ENCODE measurements at regions not wholly inside any gene's neighbourhood (a gene's known extent, or its start where the extent isn't known, plus 50 kb on each side); places are given as distances from the start of the nearest gene placed in this dataset.

DNA sequence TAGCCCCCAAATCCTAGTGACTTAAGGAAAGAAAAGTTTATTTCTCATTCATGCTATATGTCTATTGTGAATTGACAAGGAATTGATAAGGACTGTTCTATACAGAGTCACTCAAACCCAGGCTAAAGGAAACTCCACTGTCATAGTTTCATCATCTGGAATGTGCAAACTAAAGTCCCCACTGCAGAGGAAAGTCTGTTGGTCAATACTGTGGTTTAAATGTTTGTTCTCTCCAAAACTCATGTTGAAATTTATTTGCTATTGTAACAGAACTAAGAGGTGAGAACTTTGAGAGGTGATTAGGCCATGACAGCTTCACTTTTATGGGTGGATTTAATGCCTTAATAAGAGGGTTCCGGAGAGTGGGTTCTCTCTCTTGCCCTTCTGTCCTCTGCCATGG lies 149.6 kb downstream of the COX18 start:
- H3K4me3 ChIP-seq (ENCODE audit: low read depth in 1 of 3, low read length in 3 of 3): no peak overlapping the region

More for the DNA sequence above, 149.6 kb downstream of the COX18 start:
- no peaks in the 10 kb centered on the region for H3K27me3 ChIP-seq (ENCODE audit: control insufficient read depth in 4 of 4, insufficient read depth in 4 of 4, low read length in 3 of 4)
- WGBS: 41% methylated on average over 1 of the region's 1 CpG
- no peaks in the 10 kb centered on the region for H3K36me3 ChIP-seq (ENCODE audit: control insufficient read depth in 4 of 4, insufficient read depth in 3 of 4, low read depth in 1 of 4, low read length in 3 of 4)
- H3K9ac ChIP-seq (ENCODE audit: low read depth in 1 of 2, low read length in 2 of 2): no peak overlapping the region
- H3K9me3 ChIP-seq (ENCODE audit: control insufficient read depth in 4 of 4, low read length in 3 of 4): no peaks in the 10 kb centered on the region
- peaks cover 2 to 18% (median 12%) of the 10 kb centered on the region in 4 donors for H3K4me1 ChIP-seq (ENCODE audit: control insufficient read depth in 4 of 4, insufficient read depth in 4 of 4, low read length in 3 of 4)
- TF ChIP-seq, protein P1, sequence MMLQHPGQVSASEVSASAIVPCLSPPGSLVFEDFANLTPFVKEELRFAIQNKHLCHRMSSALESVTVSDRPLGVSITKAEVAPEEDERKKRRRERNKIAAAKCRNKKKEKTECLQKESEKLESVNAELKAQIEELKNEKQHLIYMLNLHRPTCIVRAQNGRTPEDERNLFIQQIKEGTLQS (IDR thresholded peaks at IDR 0.05): peak; percentile 96
- TF ChIP-seq RXRA (IDR thresholded peaks at IDR 0.05) (peak; percentile 45 to 79), FOXA1 (IDR thresholded peaks at IDR 0.05) (peak; percentile 43), EGR1 (IDR thresholded peaks at IDR 0.05; ENCODE audit: low read depth in 2 of 2) (peak in 1 of 2 donors; percentile 50), SP1 (IDR thresholded peaks at IDR 0.05) (peak; percentile 63), RAD21 (IDR thresholded peaks at IDR 0.05) (peak in 1 of 2 donors; percentile 30), JUND (IDR thresholded peaks at IDR 0.05) (peak; percentile 66 to 82), HNF4A (conservative IDR thresholded peaks at IDR 0.05) (peak; percentile 79 to 86), FOXA2 (IDR thresholded peaks at IDR 0.05) (peak; percentile 82), HNF4G (IDR thresholded peaks at IDR 0.05) (peak; percentile 62), TAF1 (conservative IDR thresholded peaks at IDR 0.05) (no peak), NR2F2 (IDR thresholded peaks at IDR 0.05) (no peak), GABPA (IDR thresholded peaks at IDR 0.05 in 1 of 2, conservative IDR thresholded peaks at IDR 0.05 in 1 of 2) (no peak), YY1 (IDR thresholded peaks at IDR 0.05) (peak; percentile 65)
- TF ChIP-seq, protein P2, sequence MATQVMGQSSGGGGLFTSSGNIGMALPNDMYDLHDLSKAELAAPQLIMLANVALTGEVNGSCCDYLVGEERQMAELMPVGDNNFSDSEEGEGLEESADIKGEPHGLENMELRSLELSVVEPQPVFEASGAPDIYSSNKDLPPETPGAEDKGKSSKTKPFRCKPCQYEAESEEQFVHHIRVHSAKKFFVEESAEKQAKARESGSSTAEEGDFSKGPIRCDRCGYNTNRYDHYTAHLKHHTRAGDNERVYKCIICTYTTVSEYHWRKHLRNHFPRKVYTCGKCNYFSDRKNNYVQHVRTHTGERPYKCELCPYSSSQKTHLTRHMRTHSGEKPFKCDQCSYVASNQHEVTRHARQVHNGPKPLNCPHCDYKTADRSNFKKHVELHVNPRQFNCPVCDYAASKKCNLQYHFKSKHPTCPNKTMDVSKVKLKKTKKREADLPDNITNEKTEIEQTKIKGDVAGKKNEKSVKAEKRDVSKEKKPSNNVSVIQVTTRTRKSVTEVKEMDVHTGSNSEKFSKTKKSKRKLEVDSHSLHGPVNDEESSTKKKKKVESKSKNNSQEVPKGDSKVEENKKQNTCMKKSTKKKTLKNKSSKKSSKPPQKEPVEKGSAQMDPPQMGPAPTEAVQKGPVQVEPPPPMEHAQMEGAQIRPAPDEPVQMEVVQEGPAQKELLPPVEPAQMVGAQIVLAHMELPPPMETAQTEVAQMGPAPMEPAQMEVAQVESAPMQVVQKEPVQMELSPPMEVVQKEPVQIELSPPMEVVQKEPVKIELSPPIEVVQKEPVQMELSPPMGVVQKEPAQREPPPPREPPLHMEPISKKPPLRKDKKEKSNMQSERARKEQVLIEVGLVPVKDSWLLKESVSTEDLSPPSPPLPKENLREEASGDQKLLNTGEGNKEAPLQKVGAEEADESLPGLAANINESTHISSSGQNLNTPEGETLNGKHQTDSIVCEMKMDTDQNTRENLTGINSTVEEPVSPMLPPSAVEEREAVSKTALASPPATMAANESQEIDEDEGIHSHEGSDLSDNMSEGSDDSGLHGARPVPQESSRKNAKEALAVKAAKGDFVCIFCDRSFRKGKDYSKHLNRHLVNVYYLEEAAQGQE (IDR thresholded peaks at IDR 0.05): peak; percentile 57
- TF ChIP-seq, protein P3, sequence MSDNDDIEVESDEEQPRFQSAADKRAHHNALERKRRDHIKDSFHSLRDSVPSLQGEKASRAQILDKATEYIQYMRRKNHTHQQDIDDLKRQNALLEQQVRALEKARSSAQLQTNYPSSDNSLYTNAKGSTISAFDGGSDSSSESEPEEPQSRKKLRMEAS (IDR thresholded peaks at IDR 0.05): peak; percentile 78
- TF ChIP-seq, protein P4, sequence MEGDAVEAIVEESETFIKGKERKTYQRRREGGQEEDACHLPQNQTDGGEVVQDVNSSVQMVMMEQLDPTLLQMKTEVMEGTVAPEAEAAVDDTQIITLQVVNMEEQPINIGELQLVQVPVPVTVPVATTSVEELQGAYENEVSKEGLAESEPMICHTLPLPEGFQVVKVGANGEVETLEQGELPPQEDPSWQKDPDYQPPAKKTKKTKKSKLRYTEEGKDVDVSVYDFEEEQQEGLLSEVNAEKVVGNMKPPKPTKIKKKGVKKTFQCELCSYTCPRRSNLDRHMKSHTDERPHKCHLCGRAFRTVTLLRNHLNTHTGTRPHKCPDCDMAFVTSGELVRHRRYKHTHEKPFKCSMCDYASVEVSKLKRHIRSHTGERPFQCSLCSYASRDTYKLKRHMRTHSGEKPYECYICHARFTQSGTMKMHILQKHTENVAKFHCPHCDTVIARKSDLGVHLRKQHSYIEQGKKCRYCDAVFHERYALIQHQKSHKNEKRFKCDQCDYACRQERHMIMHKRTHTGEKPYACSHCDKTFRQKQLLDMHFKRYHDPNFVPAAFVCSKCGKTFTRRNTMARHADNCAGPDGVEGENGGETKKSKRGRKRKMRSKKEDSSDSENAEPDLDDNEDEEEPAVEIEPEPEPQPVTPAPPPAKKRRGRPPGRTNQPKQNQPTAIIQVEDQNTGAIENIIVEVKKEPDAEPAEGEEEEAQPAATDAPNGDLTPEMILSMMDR (IDR thresholded peaks at IDR 0.05; ENCODE audit: low read depth, low read length, missing input control): no peak
- TF ChIP-seq, protein P5, sequence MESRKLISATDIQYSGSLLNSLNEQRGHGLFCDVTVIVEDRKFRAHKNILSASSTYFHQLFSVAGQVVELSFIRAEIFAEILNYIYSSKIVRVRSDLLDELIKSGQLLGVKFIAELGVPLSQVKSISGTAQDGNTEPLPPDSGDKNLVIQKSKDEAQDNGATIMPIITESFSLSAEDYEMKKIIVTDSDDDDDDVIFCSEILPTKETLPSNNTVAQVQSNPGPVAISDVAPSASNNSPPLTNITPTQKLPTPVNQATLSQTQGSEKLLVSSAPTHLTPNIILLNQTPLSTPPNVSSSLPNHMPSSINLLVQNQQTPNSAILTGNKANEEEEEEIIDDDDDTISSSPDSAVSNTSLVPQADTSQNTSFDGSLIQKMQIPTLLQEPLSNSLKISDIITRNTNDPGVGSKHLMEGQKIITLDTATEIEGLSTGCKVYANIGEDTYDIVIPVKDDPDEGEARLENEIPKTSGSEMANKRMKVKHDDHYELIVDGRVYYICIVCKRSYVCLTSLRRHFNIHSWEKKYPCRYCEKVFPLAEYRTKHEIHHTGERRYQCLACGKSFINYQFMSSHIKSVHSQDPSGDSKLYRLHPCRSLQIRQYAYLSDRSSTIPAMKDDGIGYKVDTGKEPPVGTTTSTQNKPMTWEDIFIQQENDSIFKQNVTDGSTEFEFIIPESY (IDR thresholded peaks at IDR 0.05): peak; percentile 84
- H3K27ac ChIP-seq (ENCODE audit: low read depth in 1 of 2, low read length in 2 of 2): peak overlapping the region; percentile 23 to 41
- DNase-seq (ENCODE audit: low spot score): no peak
